GM23248 (cell line): ENCODE measurements at regions not wholly inside any gene's neighbourhood (a gene's known extent, or its start where the extent isn't known, plus 50 kb on each side); places are given as distances from the start of the nearest gene placed in this dataset.

Experiments
- DNase-seq: peaks from one replicate; pipeline ENCODE4 v3.0.0-alpha.2; 2015
- H2AFZ ChIP-seq: fragments of 200-600 bp; sonication (generic); 2 replicates; pipeline ENCODE4 v1.6.1; 2016; ENCODE audit warnings: antibody characterized with exemption
- H3F3A ChIP-seq: fragments of 200-600 bp; sonication (generic); 2 replicates; pipeline ENCODE4 v1.6.1; 2016; ENCODE audit warnings: mild to moderate bottlenecking, antibody characterized with exemption, mixed run types; ENCODE audit not compliant: insufficient read depth
- H3K27ac ChIP-seq: fragments of 200-600 bp; sonication (generic); 2 replicates; pipeline ENCODE4 v1.5.1; 2016; ENCODE audit warnings: mild to moderate bottlenecking
- H3K27me3 ChIP-seq: fragments of 200-600 bp; sonication (generic); replicated peaks from 2 replicates; pipeline ENCODE4 v1.6.1; 2016; ENCODE audit warnings: mild to moderate bottlenecking; ENCODE audit not compliant: insufficient read depth
- H3K36me3 ChIP-seq: fragments of 200-600 bp; sonication (generic); 2 replicates; pipeline ENCODE4 v1.6.1; 2016; ENCODE audit warnings: low read depth, mild to moderate bottlenecking
- H3K4me1 ChIP-seq: fragments of 200-600 bp; sonication (generic); 2 replicates; pipeline ENCODE4 v1.6.1; 2016; ENCODE audit warnings: mild to moderate bottlenecking; ENCODE audit not compliant: insufficient read depth
- H3K4me2 ChIP-seq: fragments of 200-600 bp; sonication (generic); one replicate; pipeline ENCODE4 v1.6.1; 2016; ENCODE audit warnings: mild to moderate bottlenecking; ENCODE audit not compliant: unreplicated experiment
- H3K4me3 ChIP-seq: fragments of 200-600 bp; sonication (generic); 2 replicates; pipeline ENCODE4 v1.5.1; 2016; ENCODE audit warnings: mild to moderate bottlenecking
- H3K79me2 ChIP-seq: fragments of 200-600 bp; sonication (generic); 2 replicates; pipeline ENCODE4 v1.6.1; 2016; ENCODE audit warnings: mild to moderate bottlenecking; ENCODE audit not compliant: insufficient read depth
- H3K9ac ChIP-seq: fragments of 200-600 bp; sonication (generic); 2 replicates; pipeline ENCODE4 v1.6.1; 2016; ENCODE audit warnings: mild to moderate bottlenecking
- H3K9me2 ChIP-seq: fragments of 200-600 bp; sonication (generic); 2 replicates; pipeline ENCODE4 v1.6.1; 2016; ENCODE audit warnings: mixed run types, mild to moderate bottlenecking, moderate library complexity; ENCODE audit not compliant: insufficient read depth
- H3K9me3 ChIP-seq: fragments of 200-600 bp; sonication (generic); one replicate; pipeline ENCODE4 v1.6.1; 2017; ENCODE audit warnings: low read depth
- H4K20me1 ChIP-seq: fragments of 200-600 bp; sonication (generic); 2 replicates; pipeline ENCODE4 v1.6.0; 2016; ENCODE audit not compliant: insufficient read depth
- EZH2 ChIP-seq: fragments of 200-600 bp; sonication (generic); IDR thresholded peaks from 2 replicates; pipeline ENCODE4 v1.6.1; 2018; ENCODE audit warnings: antibody characterized with exemption, mild to moderate bottlenecking; ENCODE audit not compliant: insufficient read depth, poor library complexity, severe bottlenecking
- EZH2phosphoT487 ChIP-seq: fragments of 200-600 bp; sonication (generic); IDR thresholded peaks from 2 replicates; pipeline ENCODE4 v1.6.1; 2018; ENCODE audit warnings: antibody characterized with exemption, moderate library complexity, mild to moderate bottlenecking, low read depth; ENCODE audit not compliant: insufficient read depth
- WGBS, 2 experiments: methylation state at CpG; one replicate each; pipeline ENCODE4 v1.1.6; 2015 to 2017; ENCODE audit warnings: low lambda C conversion rate in 2 of 2, low coverage in 1 of 2; ENCODE audit errors: missing lambda C conversion rate in 2 of 2; 5-methylcytosine and 5-hydroxymethylcytosine counted together
- in situ Hi-C: fragments of 300-500 bp; cut with MboI; formaldehyde crosslinking; loops from 2 replicates; pipeline ENCODE4 v1.15.0; 2020

- no peaks in the 10 kb centered on the region for H3K36me3 ChIP-seq
- H3K4me3 ChIP-seq: no peak overlapping the region
- H3K4me1 ChIP-seq: peaks cover 11% of the 10 kb centered on the region
- no peak overlapping the region for H3K27ac ChIP-seq
- H3K9me2 ChIP-seq: no peaks in the 10 kb centered on the region
- H3K27me3 ChIP-seq: no peaks in the 10 kb centered on the region
- no peak overlapping the region for H3K4me2 ChIP-seq
- no peaks in the 10 kb centered on the region for H4K20me1 ChIP-seq
- no peak overlapping the region for H2AFZ ChIP-seq
- no peaks in the 10 kb centered on the region; the same call in 1 of the 2 replicates for H3F3A ChIP-seq
- H3K9ac ChIP-seq: no peak overlapping the region
- H3K79me2 ChIP-seq: peaks cover 36% of the 10 kb centered on the region
- TF ChIP-seq EZH2phosphoT487 (no peak), EZH2 (no peak)
- H3K9me3 ChIP-seq: no peaks in the 10 kb centered on the region
- DNase-seq: no peak
- in situ Hi-C loops: no loop called here
- 97 to 99% methylated on average over 5 of the region's 5 CpGs for WGBS, 2 experiments
Measured at GRCh38 chr14:100432652-100433427, 109.7 kb downstream of the SLC25A47 start.

- Histone ChIP-seq H3K9me3 (no peaks in the 10 kb centered on the region), H3K4me2 (no peak overlapping the region), H2AFZ (no peak overlapping the region), H3K4me1 (peaks cover 12% of the 10 kb centered on the region), H3K36me3 (no peaks in the 10 kb centered on the region), H3K9ac (no peak overlapping the region), H3K27ac (no peak overlapping the region), H3K4me3 (no peak overlapping the region), H3K79me2 (peaks cover 33% of the 10 kb centered on the region), H3F3A (peaks cover 4% of the 10 kb centered on the region), H3K27me3 (no peaks in the 10 kb centered on the region), H3K9me2 (no peaks in the 10 kb centered on the region), H4K20me1 (no peaks in the 10 kb centered on the region)
- TF ChIP-seq EZH2: no peak
- no peak for TF ChIP-seq EZH2phosphoT487
- WGBS, 2 experiments: 64 to 81% methylated on average over 4 of the region's 4 CpGs
- in situ Hi-C loops: no loop called here
- peak; percentile 36 for DNase-seq
Measured at GRCh38 chr14:100433428-100433814, 110.3 kb downstream of the SLC25A47 start.

- peaks cover 12% of the 10 kb centered on the region for H3K4me1 ChIP-seq
- no peak overlapping the region for H3K4me3 ChIP-seq
- TF ChIP-seq EZH2phosphoT487 (no peak), EZH2 (no peak)
- no peaks in the 10 kb centered on the region for H3K36me3 ChIP-seq
- no peak overlapping the region for H3K9ac ChIP-seq
- H3K4me2 ChIP-seq: no peak overlapping the region
- H3F3A ChIP-seq: peaks cover 9% of the 10 kb centered on the region
- no peaks in the 10 kb centered on the region for H3K27me3 ChIP-seq
- H3K9me3 ChIP-seq: no peaks in the 10 kb centered on the region
- peaks cover 35% of the 10 kb centered on the region for H3K79me2 ChIP-seq
- H4K20me1 ChIP-seq: no peaks in the 10 kb centered on the region
- H3K27ac ChIP-seq: no peak overlapping the region
- no peak overlapping the region for H2AFZ ChIP-seq
- no peak for DNase-seq
- in situ Hi-C loops: no loop called here
- 87 to 96% methylated on average over 3 of the region's 3 CpGs for whole genome bisulfite sequencing, 2 experiments
- H3K9me2 ChIP-seq: no peaks in the 10 kb centered on the region
Measured at GRCh38 chr14:100434033-100434601, 111.0 kb downstream of the SLC25A47 start.

GRCh38 chr14:100434911-100435438 lies 111.8 kb downstream of the SLC25A47 start:
- no peak overlapping the region for H3K27ac ChIP-seq
- H3K36me3 ChIP-seq: no peaks in the 10 kb centered on the region
- WGBS, 2 experiments: 95% methylated on average over 6 of the region's 6 CpGs
- H3K9me3 ChIP-seq: no peaks in the 10 kb centered on the region
- H3F3A ChIP-seq: peaks cover 17% of the 10 kb centered on the region
- no peak overlapping the region for H3K9ac ChIP-seq
- H3K27me3 ChIP-seq: no peaks in the 10 kb centered on the region
- no peaks in the 10 kb centered on the region for H4K20me1 ChIP-seq
- TF ChIP-seq EZH2 (no peak), EZH2phosphoT487 (no peak)
- no peaks in the 10 kb centered on the region for H3K9me2 ChIP-seq
- peaks cover 29% of the 10 kb centered on the region for H3K79me2 ChIP-seq
- H3K4me1 ChIP-seq: peaks cover 19% of the 10 kb centered on the region
- in situ Hi-C loops: no loop called here
- no peak overlapping the region for H3K4me3 ChIP-seq
- no peak for DNase-seq
- H3K4me2 ChIP-seq: no peak overlapping the region
- H2AFZ ChIP-seq: no peak overlapping the region
